ENCODE measurements at regions not wholly inside any gene's neighbourhood (a gene's known extent, or its start where the extent isn't known, plus 50 kb on each side); places are given as distances from the start of the nearest gene placed in this dataset.
"Not testable (repeated sequence)": the region's sequence is repeated elsewhere in the genome, so short reads cannot be mapped to it uniquely, and the experiment has no call there.

GRCh38 chr3:130029531-130030289 is 51.9 kb upstream of the ALG1L2 start:
- DNase-seq; H3K4me3 Mint-ChIP-seq; H3K27me3 Mint-ChIP-seq; H3K36me3 Mint-ChIP-seq (ENCODE audit: low read depth); ATAC-seq; H3K4me1 Mint-ChIP-seq (ENCODE audit: low read depth); H3K27ac Mint-ChIP-seq; POLR2A ChIA-PET; H3K9me3 Mint-ChIP-seq: not testable (repeated sequence)
- CTCF ChIA-PET, result interaction anchor here (1.2 kb wide), 1 partner anchor 68 kb away, joined by 3 read pairs; no protein-coding TSS in a partner anchor
- intact Hi-C loops (cut with micrococcal nuclease), result loop anchor here (5.0 kb wide), 1 partner anchor 68 kb away; no protein-coding TSS in a partner anchor
